ENCODE measurements at regions not wholly inside any gene's neighbourhood (a gene's known extent, or its start where the extent isn't known, plus 50 kb on each side); places are given as distances from the start of the nearest gene placed in this dataset.
A peak's percentile ranks its signal among the peaks of the same experiment; 100 is the strongest.

DNA sequence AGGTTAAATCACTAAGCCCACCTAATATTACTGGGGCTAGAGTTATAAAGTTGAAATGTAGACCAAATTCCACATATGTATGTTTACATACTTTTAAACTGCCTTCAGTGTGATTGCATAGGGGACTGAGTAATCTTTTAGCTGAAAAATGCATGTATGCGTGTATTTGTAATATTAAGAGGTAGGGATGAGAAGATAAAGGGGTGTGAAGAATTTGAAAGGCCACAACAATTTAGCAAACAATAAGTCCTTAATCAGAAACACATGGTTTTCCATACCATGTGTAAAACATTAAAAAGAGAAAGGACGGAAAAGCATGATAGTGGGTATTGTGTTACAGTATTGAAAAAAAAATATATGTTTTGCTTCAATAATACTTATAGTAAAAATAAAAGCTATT is 919.9 kb upstream of the FLRT2 start:
- DNase-seq (ENCODE audit: low read depth, low spot score) (no peak), ATAC-seq (no peak)
- in situ Hi-C loops (cut with HindIII; ENCODE audit: low pct_unique_long_range_greater_than_20kb, low sequenced_read_pairs) = no loop called here
- BruUV-seq (replicated peaks) = no TSS peak
- POLR2A ChIA-PET = no interaction called here
- Histone ChIP-seq H3K27me3 (ENCODE audit: control insufficient read depth, insufficient read depth, low read length) (no peaks in the 10 kb centered on the region), H3K4me1 (ENCODE audit: control insufficient read depth, insufficient read depth, low read length) (no peaks in the 10 kb centered on the region), H3K9me3 (ENCODE audit: control insufficient read depth, insufficient read depth, low read depth, low read length) (no peaks in the 10 kb centered on the region), H3K4me3 (ENCODE audit: low read depth in 2 of 2, low read length in 2 of 2) (no peak overlapping the region), H3K36me3 (ENCODE audit: control insufficient read depth, insufficient read depth, low read length) (no peaks in the 10 kb centered on the region), H3K27ac (ENCODE audit: low read length) (no peak overlapping the region)
- intact Hi-C loops (cut with micrococcal nuclease; ENCODE audit: unreplicated experiment) = no loop called here
- TF ChIP-seq, protein P1, sequence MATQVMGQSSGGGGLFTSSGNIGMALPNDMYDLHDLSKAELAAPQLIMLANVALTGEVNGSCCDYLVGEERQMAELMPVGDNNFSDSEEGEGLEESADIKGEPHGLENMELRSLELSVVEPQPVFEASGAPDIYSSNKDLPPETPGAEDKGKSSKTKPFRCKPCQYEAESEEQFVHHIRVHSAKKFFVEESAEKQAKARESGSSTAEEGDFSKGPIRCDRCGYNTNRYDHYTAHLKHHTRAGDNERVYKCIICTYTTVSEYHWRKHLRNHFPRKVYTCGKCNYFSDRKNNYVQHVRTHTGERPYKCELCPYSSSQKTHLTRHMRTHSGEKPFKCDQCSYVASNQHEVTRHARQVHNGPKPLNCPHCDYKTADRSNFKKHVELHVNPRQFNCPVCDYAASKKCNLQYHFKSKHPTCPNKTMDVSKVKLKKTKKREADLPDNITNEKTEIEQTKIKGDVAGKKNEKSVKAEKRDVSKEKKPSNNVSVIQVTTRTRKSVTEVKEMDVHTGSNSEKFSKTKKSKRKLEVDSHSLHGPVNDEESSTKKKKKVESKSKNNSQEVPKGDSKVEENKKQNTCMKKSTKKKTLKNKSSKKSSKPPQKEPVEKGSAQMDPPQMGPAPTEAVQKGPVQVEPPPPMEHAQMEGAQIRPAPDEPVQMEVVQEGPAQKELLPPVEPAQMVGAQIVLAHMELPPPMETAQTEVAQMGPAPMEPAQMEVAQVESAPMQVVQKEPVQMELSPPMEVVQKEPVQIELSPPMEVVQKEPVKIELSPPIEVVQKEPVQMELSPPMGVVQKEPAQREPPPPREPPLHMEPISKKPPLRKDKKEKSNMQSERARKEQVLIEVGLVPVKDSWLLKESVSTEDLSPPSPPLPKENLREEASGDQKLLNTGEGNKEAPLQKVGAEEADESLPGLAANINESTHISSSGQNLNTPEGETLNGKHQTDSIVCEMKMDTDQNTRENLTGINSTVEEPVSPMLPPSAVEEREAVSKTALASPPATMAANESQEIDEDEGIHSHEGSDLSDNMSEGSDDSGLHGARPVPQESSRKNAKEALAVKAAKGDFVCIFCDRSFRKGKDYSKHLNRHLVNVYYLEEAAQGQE (IDR thresholded peaks at IDR 0.05; ENCODE audit: insufficient read depth in 1 of 2, low read depth in 2 of 2, low read length in 1 of 2) = no peak
- TF ChIP-seq TCF7L2 (IDR thresholded peaks at IDR 0.05; ENCODE audit: low read depth, low read length) = no peak
- TF ChIP-seq POLR2AphosphoS5 (IDR thresholded peaks at IDR 0.05; ENCODE audit: low read depth, low read length) = no peak
- no peak for TF ChIP-seq SIN3A (IDR thresholded peaks at IDR 0.05; ENCODE audit: borderline replicate concordance, insufficient read depth, low read depth, low read length)
- TF ChIP-seq, protein P2, sequence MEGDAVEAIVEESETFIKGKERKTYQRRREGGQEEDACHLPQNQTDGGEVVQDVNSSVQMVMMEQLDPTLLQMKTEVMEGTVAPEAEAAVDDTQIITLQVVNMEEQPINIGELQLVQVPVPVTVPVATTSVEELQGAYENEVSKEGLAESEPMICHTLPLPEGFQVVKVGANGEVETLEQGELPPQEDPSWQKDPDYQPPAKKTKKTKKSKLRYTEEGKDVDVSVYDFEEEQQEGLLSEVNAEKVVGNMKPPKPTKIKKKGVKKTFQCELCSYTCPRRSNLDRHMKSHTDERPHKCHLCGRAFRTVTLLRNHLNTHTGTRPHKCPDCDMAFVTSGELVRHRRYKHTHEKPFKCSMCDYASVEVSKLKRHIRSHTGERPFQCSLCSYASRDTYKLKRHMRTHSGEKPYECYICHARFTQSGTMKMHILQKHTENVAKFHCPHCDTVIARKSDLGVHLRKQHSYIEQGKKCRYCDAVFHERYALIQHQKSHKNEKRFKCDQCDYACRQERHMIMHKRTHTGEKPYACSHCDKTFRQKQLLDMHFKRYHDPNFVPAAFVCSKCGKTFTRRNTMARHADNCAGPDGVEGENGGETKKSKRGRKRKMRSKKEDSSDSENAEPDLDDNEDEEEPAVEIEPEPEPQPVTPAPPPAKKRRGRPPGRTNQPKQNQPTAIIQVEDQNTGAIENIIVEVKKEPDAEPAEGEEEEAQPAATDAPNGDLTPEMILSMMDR (IDR thresholded peaks at IDR 0.05) = no peak
- CTCF ChIA-PET = no interaction called here

DNA sequence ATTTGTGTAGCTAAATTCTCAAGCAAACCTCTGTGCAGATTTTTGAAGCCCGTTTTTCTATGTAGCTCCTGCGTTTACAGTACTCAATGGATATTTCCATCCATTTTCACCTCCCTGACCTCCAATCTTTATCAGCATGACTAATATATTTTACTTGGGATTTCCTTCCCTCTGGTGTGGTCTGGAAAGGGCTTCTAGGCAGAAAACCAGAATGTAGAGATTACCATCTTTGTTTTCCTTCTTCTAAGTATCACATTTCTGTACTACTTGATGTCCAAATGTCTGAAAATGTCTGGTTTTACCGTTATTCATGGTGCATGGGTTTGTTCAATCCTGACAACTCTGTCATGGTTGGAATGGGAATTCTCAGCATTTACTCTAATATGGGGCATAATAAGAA is 907.6 kb upstream of the FLRT2 start:
- no TSS peak for BruUV-seq (replicated peaks)
- CTCF ChIA-PET = no interaction called here
- ATAC-seq = no peak
- no peak for TF ChIP-seq SIN3A (IDR thresholded peaks at IDR 0.05; ENCODE audit: borderline replicate concordance, insufficient read depth, low read depth, low read length)
- 0 out of 2 replicates have a peak, but pooled peaks have one; percentile 19 for TF ChIP-seq TCF7L2 (IDR thresholded peaks at IDR 0.05; ENCODE audit: low read depth, low read length)
- TF ChIP-seq, protein P1 (IDR thresholded peaks at IDR 0.05; ENCODE audit: insufficient read depth in 1 of 2, low read depth in 2 of 2, low read length in 1 of 2) = no peak
- TF ChIP-seq, protein P2 (IDR thresholded peaks at IDR 0.05) = no peak
- no peak for TF ChIP-seq POLR2AphosphoS5 (IDR thresholded peaks at IDR 0.05; ENCODE audit: low read depth, low read length)
- Histone ChIP-seq H3K36me3 (ENCODE audit: control insufficient read depth, insufficient read depth, low read length) (no peaks in the 10 kb centered on the region), H3K27me3 (ENCODE audit: control insufficient read depth, insufficient read depth, low read length) (no peaks in the 10 kb centered on the region), H3K4me1 (ENCODE audit: control insufficient read depth, insufficient read depth, low read length) (no peaks in the 10 kb centered on the region), H3K9me3 (ENCODE audit: control insufficient read depth, insufficient read depth, low read depth, low read length) (no peaks in the 10 kb centered on the region), H3K4me3 (ENCODE audit: low read depth in 2 of 2, low read length in 2 of 2) (no peak overlapping the region), H3K27ac (ENCODE audit: low read length) (no peak overlapping the region)
- in situ Hi-C loops (cut with HindIII; ENCODE audit: low pct_unique_long_range_greater_than_20kb, low sequenced_read_pairs) = no loop called here
- POLR2A ChIA-PET = no interaction called here
- intact Hi-C loops (cut with micrococcal nuclease; ENCODE audit: unreplicated experiment) = no loop called here
- DNase-seq (ENCODE audit: low read depth, low spot score) = no peak
